NCI-H146 treated with DMSO at 0.1 percent for 48 hours (cell line): ENCODE measurements at regions not wholly inside any gene's neighbourhood (a gene's known extent, or its start where the extent isn't known, plus 50 kb on each side); places are given as distances from the start of the nearest gene placed in this dataset.
"Not testable (repeated sequence)": the region's sequence is repeated elsewhere in the genome, so short reads cannot be mapped to it uniquely, and the experiment has no call there.

Experiments used
- DNase-seq: peaks from one replicate; lab custom pipeline; 2025; ENCODE audit not compliant: unreplicated experiment; lab: John Stamatoyannopoulos, UW

DNA sequence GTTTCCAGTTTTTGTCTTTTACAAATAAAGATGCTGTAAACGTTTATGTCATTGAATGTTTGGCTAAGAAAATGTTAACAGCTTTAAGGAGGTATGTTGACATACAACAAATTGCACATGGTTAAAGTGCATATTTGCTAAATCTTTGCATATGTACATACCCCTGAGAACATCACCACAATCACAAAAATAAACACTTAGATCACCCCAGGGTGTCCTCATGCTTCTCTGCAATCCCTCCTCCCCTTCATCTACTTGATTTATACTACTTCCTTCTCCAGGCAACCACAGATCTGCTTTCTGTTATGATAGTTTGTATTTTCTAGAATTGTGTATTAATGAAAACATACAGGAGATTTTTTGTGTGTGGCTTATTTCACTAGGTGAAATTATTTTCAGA is 209.5 kb downstream of the GLRX3 start:
- DNase-seq, result no peak

DNA sequence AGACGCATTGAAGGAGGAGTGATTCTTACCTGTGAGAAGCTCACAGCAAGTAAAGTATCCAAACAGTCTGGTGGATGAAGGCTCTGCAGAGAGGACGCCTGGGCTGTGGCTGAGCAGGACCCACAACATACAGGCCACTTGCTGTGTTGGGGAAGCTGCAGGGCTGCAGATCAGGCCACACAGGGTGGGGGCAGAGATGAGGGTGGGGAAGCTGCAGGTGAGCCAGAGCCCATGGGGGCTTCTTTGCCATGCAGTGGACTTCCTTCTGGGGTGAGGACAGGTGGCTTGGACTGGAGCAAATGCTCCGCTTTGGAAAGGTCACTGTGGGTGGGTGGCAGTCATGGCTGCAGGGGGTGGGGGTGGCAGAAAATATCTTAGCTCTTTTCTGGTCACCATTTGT is 214.8 kb downstream of the GLRX3 start:
- no peak for DNase-seq

- no peak for DNase-seq
Measured at GRCh38 chr10:130351466-130352290, 215.5 kb downstream of the GLRX3 start.

- no peak for DNase-seq
Measured at GRCh38 chr10:130352291-130352645, 216.1 kb downstream of the GLRX3 start.

DNA sequence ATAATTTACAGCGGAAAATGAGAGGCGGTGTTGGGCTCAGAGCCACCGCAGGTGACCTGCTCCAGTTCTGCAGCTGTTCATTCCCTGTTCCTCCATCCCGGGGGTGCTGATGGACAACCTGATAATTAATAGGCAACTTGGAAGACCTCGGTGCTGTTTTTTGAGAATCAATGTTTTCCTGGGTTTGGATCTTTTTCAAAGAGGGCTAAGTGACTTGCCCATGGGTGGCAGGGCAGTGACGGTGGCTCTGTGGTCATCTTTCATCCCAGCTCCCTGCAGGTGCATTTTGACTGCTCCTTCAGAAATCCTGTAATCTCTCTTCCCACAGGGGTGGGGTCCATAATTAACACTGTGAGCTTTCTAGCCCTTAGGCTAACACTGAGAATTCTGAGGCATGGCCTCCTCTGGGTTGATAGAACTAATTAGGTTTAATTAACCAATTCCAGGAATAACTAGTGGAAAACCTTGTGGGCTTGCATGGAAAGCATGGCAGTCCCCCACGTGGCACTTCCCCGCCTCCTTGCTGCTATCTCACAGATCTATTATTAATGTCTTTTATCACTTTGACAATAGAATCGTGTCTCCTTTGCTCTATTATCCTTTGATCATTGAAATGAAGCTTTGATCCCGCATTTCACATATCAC is 217.9 kb downstream of the GLRX3 start:
- DNase-seq, result no peak

GRCh38 chr10:130354573-130354954 is 218.4 kb downstream of the GLRX3 start:
- DNase-seq, result no peak

DNA sequence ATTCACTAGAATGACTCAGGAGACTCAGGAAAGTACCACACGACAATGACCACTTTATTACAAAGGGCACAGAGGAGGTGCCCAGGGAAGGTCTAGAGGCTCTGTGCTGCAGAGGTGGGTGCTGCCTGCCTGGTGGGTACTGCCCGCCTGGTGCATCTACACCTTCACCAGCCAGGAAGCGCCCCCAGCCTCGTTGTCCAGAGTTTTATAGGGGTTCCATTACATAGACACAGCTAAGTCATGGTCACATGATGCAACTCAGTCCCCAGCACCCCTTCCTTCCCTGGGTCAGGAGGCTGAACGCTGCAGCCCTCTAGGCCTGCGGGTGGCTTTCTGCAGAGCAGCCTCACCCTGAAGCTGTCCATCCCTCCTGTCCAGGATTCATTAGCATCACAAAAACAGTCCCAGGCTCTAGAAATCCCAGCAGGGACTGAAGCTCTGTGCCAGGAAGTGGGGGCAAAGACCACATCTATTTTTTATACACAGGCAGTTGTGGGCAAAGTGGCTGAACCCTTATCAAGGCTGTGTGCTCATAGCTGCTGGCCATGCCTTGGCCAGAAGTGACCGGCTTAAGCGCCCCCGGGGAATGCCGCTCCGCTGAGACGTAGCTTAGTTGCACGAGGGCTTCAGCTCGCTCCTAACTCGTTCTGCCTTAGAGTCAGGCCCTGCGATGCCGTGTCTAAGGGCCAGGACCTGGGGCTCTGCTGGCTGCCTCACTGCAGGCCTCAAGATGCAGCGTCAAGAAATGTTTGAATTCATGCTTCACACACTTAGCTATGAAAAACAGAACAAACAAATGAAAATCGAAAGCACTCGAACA is 219.0 kb downstream of the GLRX3 start:
- DNase-seq, result no peak

GRCh38 chr10:130356429-130356828 is 220.2 kb downstream of the GLRX3 start:
- DNase-seq, result not testable (repeated sequence)

DNA sequence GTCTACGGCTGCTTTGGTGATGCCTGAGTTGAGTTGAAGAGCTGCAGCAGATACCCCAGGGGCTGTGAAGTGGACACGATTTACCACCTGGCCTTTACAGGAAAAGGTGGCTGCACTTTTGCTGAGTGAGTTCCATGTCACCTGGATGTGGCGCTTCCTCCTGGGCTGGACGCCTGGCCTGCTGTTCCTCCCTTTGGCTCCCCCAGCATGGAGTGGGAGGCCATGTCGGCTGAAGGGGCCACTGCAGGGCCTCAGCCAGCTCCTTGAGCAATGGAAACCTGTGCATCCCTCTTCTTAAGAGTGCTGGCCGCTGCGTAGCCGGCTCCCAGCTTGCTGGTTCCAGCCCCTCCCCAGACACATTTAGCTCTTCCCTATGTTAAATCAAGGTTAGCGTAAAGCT is 221.0 kb downstream of the GLRX3 start:
- DNase-seq, result no peak

DNA sequence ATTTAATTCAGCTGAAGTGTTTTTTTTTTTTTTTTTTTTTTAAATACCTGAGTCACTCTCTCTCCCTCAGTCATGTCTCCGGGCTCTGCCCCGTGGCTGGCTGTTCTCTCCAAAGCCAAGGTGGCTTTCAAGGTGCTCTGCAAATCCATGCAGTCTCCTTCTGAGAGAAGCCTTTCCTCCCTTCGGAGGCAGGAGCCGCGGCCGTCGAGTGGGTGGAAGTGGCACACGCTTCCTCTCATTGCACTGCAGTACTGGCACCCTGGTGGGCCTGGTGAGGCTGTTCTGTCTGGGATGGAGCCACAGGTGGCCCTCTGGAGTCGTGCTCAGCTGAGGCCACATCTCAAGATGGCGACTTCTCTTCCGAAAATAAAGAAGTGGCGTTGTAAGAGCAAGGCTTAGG is 221.8 kb downstream of the GLRX3 start:
- DNase-seq, result no peak

GRCh38 chr10:130358981-130359650 is 222.9 kb downstream of the GLRX3 start:
- no peak for DNase-seq

DNA sequence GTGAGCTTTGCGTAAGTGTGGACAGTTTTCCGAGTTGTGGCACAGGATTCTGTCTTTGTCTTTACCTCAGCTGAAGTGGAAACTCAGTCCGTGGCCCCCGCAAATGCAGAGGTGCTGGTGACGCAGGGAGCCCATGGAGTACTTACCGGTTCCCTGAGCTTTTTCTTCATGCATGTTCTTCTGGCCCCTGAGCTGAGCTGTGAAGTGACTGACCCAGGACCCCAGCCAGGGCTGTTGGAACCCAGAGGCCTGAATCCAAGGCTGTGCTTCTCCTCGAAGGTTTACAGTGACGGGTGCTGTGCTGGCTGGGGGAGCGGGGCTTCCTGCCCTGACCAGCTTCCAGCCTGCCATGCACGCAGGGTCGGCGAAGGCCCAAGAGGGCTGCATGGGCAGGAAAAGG is 223.5 kb downstream of the GLRX3 start:
- DNase-seq, result no peak

DNA sequence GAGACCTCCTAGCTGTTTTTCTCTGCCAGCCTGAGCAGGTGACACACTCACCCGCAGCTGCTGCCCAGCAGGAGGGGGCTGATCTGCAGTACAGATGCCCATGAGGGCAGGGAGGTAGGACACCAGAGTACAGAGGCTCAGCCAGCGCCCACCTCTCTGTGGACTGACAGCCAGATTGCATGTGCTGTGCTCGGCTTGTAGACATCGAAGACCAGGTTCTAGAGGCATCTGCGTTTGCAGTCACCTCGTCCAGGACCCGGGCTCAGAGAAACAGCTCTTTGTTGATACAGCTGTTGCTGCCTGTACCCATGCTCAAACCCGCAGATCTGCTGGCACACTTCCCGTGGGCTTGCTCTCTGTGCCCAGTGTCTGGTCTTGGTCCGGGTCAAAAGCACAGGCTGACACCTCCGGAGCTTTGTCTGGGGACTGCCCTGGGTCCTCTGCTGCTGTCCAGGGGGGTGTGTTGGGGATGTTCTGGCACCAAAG is 224.7 kb downstream of the GLRX3 start:
- DNase-seq, result no peak

DNA sequence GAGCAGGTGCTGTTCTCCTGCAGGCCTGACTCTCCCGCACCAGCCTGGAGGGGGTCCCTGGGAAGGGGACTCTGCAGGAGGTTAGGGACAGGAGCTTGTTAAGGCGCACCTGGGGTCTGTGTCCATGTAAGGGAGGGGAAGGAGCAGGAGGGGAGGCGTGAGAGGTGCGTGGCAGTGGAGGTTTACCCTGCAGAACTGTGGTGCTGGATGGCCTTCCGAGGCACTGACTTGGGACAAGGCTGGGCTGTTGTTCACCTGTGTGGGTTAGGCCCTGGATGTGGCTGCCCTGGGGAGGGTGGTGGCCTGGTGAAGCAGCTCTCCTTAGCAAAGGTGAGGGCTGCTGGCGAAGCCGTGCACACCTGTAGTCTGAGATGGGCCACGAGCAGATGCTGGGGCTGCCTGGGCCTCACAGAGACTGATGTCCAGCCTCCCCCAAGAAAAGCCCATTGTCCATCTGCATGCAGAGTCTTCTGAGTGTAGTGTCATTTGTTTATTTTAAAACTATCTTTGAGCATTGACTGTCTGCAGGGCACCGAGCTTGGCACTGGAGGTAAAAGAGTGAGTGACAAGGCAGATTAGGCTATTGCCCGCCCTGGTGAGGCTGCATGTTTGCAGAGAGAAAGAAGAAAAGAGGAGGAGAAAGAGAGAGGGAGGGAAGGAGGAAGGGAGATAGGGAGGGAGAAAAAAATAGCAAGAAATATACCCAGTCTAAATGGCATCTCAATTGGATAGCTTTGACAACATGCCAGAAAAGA is 225.3 kb downstream of the GLRX3 start:
- no peak for DNase-seq

GRCh38 chr10:130362308-130362761 is 226.1 kb downstream of the GLRX3 start:
- DNase-seq, result no peak

- DNase-seq, result no peak
Measured at GRCh38 chr10:130363051-130363450, 226.9 kb downstream of the GLRX3 start.

- no peak for DNase-seq
Measured at GRCh38 chr10:130363899-130364445, 227.8 kb downstream of the GLRX3 start.

GRCh38 chr10:130364631-130365411 is 228.6 kb downstream of the GLRX3 start:
- no peak for DNase-seq
